Astrocyte (in vitro differentiated cells and primary cell): ENCODE measurements at regions not wholly inside any gene's neighbourhood (a gene's known extent, or its start where the extent isn't known, plus 50 kb on each side); places are given as distances from the start of the nearest gene placed in this dataset.

Experiments used
- EZH2 ChIP-seq: IDR thresholded peaks from 2 replicates; pipeline ENCODE4 v1.6.1; 2012; ENCODE audit warnings: mild to moderate bottlenecking, low read length, inconsistent platforms; ENCODE audit not compliant: insufficient read depth
- TF ChIP-seq, protein P1 (sequence below): IDR thresholded peaks from 2 replicates; pipeline ENCODE4 v1.5.1; 2011; ENCODE audit warnings: low read depth, mild to moderate bottlenecking, inconsistent platforms, low read length, moderate library complexity; ENCODE audit not compliant: insufficient read depth

DNA sequence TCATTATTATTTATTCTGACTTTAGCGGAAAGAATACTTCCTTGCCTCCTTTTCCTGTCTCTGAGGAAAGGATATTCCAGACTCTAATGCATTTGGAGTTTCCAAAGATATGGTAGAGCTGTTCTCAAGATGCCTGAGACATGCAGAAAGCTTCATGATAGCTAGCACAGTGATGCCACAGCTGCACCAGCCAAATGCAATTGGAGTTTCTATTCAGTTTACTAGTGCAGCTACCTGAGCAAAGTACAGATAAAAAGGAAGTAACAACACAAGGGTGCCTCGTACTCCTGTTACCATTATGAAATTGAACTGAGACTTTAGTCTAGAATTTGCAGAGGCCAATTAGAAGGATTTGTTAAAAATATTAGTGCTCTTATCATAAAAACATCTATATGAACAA lies 57.5 kb upstream of the PARM1 start:
- TF ChIP-seq, protein P1, sequence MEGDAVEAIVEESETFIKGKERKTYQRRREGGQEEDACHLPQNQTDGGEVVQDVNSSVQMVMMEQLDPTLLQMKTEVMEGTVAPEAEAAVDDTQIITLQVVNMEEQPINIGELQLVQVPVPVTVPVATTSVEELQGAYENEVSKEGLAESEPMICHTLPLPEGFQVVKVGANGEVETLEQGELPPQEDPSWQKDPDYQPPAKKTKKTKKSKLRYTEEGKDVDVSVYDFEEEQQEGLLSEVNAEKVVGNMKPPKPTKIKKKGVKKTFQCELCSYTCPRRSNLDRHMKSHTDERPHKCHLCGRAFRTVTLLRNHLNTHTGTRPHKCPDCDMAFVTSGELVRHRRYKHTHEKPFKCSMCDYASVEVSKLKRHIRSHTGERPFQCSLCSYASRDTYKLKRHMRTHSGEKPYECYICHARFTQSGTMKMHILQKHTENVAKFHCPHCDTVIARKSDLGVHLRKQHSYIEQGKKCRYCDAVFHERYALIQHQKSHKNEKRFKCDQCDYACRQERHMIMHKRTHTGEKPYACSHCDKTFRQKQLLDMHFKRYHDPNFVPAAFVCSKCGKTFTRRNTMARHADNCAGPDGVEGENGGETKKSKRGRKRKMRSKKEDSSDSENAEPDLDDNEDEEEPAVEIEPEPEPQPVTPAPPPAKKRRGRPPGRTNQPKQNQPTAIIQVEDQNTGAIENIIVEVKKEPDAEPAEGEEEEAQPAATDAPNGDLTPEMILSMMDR: no peak
- no peak for TF ChIP-seq EZH2
